MCF 10A (cell line): ENCODE measurements at regions not wholly inside any gene's neighbourhood (a gene's known extent, or its start where the extent isn't known, plus 50 kb on each side); places are given as distances from the start of the nearest gene placed in this dataset.

ENCODE experiments used
- BruUV-seq: library from RNA; stranded (reverse); fragments of 400-500 nt; replicated peaks from 2 replicates; lab custom pipeline; 2021; lab: Mats Ljungman, UMichigan
- CTCF ChIA-PET: fragments of 300-600 bp; sonication (Branson Sonifier 250); formaldehyde crosslinking; extraction: SDS; loops from one replicate; lab custom pipeline; 2021; ENCODE audit warnings: antibody characterized with exemption, inconsistent platforms; lab: Yijun Ruan, JAX
- POLR2A ChIA-PET: fragments of 300-600, 350-650 bp; sonication (Branson Sonifier 250); formaldehyde crosslinking; extraction: SDS; loops from one replicate; lab custom pipeline; 2020; ENCODE audit warnings: antibody characterized with exemption, inconsistent platforms; lab: Yijun Ruan, JAX
- DNase-seq: peaks from one replicate; pipeline ENCODE4 v3.0.0-alpha.2; 2018; ENCODE audit not compliant: unreplicated experiment
- H3K27ac Mint-ChIP-seq: one replicate; pipeline ENCODE4 v1.8.0; 2022; ENCODE audit warnings: mild to moderate bottlenecking, low read depth, mixed read lengths; ENCODE audit not compliant: unreplicated experiment
- H3K27me3 Mint-ChIP-seq: one replicate; pipeline ENCODE4 v1.8.0; 2022; ENCODE audit warnings: mixed read lengths; ENCODE audit not compliant: insufficient read depth, unreplicated experiment
- H3K36me3 Mint-ChIP-seq: one replicate; pipeline ENCODE4 v1.8.0; 2022; ENCODE audit warnings: mild to moderate bottlenecking, moderate library complexity, mixed read lengths; ENCODE audit not compliant: insufficient read depth, unreplicated experiment
- H3K4me1 Mint-ChIP-seq: one replicate; pipeline ENCODE4 v1.8.0; 2022; ENCODE audit warnings: mixed read lengths; ENCODE audit not compliant: insufficient read depth, unreplicated experiment
- H3K4me3 Mint-ChIP-seq: one replicate; pipeline ENCODE4 v1.8.0; 2022; ENCODE audit warnings: mild to moderate bottlenecking, moderate library complexity, mixed read lengths; ENCODE audit not compliant: unreplicated experiment
- H3K9me3 Mint-ChIP-seq: one replicate; pipeline ENCODE4 v1.8.0; 2022; ENCODE audit warnings: mixed read lengths; ENCODE audit not compliant: unreplicated experiment
- intact Hi-C: fragments of 100-400 bp; cut with micrococcal nuclease; formaldehyde crosslinking; loops from 2 replicates; pipeline ENCODE4 v1.14.1; 2022
- TF ChIP-seq, protein P1 (sequence below): fragments of 200-600 bp; IDR thresholded peaks from one replicate; pipeline ENCODE4 v1.8.0; 2022; ENCODE audit warnings: antibody characterized with exemption, mild to moderate bottlenecking; ENCODE audit not compliant: unreplicated experiment

DNA sequence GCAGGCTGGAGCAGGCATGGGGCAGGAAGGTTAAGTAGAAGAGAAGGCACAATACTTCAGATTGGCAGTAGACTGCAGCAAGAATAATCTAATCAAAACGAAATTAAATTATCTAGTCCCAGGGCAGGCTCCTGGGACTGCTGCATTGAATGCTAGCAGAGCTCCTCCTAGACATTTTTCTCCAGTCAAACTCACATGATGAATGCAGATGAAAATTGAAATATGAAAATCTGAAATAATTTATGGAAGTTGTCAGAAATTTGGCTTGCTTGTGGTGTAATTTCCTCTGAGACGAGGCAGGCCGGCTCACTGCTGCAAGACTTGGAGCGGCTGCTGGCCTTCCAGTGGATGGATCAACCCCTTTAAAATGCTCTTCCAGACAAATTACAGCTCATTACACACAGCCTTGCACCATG, 78.0 kb upstream of the TMEM33 start:
- Mint-ChIP-seq H3K4me3 (no peak overlapping the region), H3K9me3 (no peaks in the 10 kb centered on the region), H3K27ac (no peak overlapping the region), H3K4me1 (no peaks in the 10 kb centered on the region), H3K36me3 (no peaks in the 10 kb centered on the region), H3K27me3 (no peaks in the 10 kb centered on the region)
- TF ChIP-seq, protein P1, sequence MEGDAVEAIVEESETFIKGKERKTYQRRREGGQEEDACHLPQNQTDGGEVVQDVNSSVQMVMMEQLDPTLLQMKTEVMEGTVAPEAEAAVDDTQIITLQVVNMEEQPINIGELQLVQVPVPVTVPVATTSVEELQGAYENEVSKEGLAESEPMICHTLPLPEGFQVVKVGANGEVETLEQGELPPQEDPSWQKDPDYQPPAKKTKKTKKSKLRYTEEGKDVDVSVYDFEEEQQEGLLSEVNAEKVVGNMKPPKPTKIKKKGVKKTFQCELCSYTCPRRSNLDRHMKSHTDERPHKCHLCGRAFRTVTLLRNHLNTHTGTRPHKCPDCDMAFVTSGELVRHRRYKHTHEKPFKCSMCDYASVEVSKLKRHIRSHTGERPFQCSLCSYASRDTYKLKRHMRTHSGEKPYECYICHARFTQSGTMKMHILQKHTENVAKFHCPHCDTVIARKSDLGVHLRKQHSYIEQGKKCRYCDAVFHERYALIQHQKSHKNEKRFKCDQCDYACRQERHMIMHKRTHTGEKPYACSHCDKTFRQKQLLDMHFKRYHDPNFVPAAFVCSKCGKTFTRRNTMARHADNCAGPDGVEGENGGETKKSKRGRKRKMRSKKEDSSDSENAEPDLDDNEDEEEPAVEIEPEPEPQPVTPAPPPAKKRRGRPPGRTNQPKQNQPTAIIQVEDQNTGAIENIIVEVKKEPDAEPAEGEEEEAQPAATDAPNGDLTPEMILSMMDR = no peak
- ChIA-PET POLR2A (interaction anchor here (1.4 kb wide), 1 partner anchor 79 kb away, joined by 3 read pairs; no protein-coding TSS in a partner anchor), CTCF (interaction anchor here (0.5 kb wide), 1 partner anchor 1194 kb away, joined by 3 read pairs; no protein-coding TSS in a partner anchor)
- intact Hi-C loops = no loop called here
- no peak for DNase-seq
- no TSS peak for BruUV-seq

DNA sequence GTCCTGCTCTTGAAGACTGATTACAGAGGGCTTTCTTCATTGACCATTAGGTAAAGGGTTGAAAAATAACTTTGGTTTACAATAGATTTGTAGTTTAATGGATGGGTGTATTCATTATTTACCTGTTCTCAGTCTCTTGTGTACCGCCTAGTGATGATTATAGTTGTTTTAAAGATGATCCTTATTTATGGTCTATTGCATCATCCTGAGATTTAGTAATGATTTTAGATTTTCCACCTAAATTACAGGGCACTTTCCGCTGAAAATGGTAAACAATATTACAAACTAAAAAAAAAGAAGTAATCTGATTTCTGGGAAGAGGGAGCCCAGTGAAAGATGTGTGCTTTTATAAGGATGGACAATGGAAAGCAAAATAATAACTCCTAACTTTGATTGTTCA, 78.4 kb upstream of the TMEM33 start:
- BruUV-seq = no TSS peak
- H3K9me3 Mint-ChIP-seq = no peaks in the 10 kb centered on the region
- ChIA-PET POLR2A (interaction anchor here (0.9 to 1.4 kb wide), 2 partner anchors 14 to 79 kb away, joined by 3 read pairs; no protein-coding TSS in a partner anchor), CTCF (interaction anchor here (0.5 kb wide), 1 partner anchor 1194 kb away, joined by 3 read pairs; no protein-coding TSS in a partner anchor)
- TF ChIP-seq, protein P1 = no peak
- H3K27me3 Mint-ChIP-seq = no peaks in the 10 kb centered on the region
- DNase-seq = no peak
- H3K4me3 Mint-ChIP-seq = no peak overlapping the region
- no peaks in the 10 kb centered on the region for H3K36me3 Mint-ChIP-seq
- H3K27ac Mint-ChIP-seq = no peak overlapping the region
- intact Hi-C loops = no loop called here
- no peaks in the 10 kb centered on the region for H3K4me1 Mint-ChIP-seq

DNA sequence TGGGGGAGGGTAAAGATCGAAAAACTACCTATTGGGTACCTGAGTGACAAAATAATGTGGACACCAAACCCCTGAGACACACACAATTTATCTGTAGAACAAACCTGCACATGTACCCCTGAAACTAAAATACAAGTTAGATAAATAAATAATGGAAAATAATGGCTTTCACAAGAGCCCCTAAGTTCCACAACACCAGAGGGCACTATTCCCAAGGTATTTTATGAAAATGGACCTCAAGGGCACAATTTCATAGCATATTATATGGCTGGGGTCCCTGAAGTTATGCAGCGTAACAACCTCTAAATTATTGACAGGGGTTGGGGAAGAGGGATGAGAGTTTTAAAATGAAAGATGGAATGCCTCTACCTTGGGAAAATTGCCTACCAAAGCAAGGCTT, 81.3 kb upstream of the TMEM33 start:
- no peaks in the 10 kb centered on the region for H3K9me3 Mint-ChIP-seq
- H3K36me3 Mint-ChIP-seq = no peaks in the 10 kb centered on the region
- CTCF ChIA-PET = interaction anchor here (1.1 kb wide), 1 partner anchor 154 kb away, joined by 3 read pairs; no protein-coding TSS in a partner anchor
- TF ChIP-seq, protein P1 = no peak
- H3K27ac Mint-ChIP-seq = no peak overlapping the region
- H3K27me3 Mint-ChIP-seq = no peaks in the 10 kb centered on the region
- intact Hi-C loops = no loop called here
- BruUV-seq = no TSS peak
- POLR2A ChIA-PET = interaction anchor here (0.7 kb wide), 1 partner anchor 503 kb away, joined by 4 read pairs; no protein-coding TSS in a partner anchor
- H3K4me3 Mint-ChIP-seq = no peak overlapping the region
- DNase-seq = peak; percentile 6
- H3K4me1 Mint-ChIP-seq = no peaks in the 10 kb centered on the region

DNA sequence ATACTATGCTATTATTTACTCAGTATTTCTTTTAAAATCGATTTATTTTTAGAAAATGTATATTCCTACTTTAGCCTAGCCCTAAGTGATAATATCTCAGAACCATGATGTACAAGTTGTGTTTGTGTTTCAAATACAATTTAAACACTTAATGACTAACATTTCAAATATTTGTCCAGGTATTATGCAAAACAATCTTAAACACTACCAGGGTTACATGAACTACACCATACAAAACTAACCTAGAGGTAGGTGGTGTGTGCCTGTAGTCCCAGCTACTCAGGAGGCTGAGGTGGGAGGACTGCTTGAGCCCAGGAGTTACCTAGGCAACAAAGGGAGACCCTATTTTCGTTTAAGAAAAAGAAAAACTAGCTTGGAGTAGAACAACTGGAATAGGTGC, 83.0 kb upstream of the TMEM33 start:
- ChIA-PET POLR2A (no interaction called here), CTCF (no interaction called here)
- H3K36me3 Mint-ChIP-seq = no peaks in the 10 kb centered on the region
- H3K4me3 Mint-ChIP-seq = no peak overlapping the region
- H3K9me3 Mint-ChIP-seq = no peaks in the 10 kb centered on the region
- no peaks in the 10 kb centered on the region for H3K27me3 Mint-ChIP-seq
- TF ChIP-seq, protein P1 = no peak
- intact Hi-C loops = no loop called here
- DNase-seq = no peak
- no peak overlapping the region for H3K27ac Mint-ChIP-seq
- H3K4me1 Mint-ChIP-seq = no peaks in the 10 kb centered on the region
- BruUV-seq = no TSS peak
